ENCODE measurements at regions not wholly inside any gene's neighbourhood (a gene's known extent, or its start where the extent isn't known, plus 50 kb on each side); places are given as distances from the start of the nearest gene placed in this dataset.

DNA sequence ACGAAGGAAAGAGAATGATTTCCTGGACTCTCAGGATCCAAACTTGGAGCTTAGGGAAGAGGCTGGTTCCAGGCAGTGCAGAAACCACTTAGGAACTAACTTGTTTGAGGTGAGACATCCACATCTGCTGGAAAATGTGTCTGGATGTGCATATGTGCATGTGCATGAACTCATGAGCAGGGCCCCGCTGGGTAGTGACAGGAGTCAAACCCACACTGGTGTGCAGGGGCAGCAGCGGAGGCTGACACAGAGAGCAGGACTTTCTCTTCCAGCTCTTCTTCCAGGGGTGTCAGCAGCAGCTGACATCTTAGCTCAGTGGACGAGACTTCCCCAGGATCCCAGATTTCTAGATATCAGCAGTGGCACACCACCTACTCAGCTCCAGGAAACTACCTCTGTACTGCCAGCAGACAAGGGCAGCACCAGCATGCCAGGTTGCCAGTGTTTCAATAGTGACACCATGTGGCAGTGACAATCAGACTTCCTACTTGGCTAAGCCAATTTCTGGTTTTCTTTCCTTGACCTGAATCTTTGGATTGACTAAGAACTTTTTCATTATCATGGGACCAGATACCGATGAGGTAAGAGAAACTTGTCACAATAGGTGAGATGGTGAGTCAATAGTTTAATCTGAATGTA lies 227.5 kb upstream of the ZC3H12C start:
- no peaks in the 10 kb centered on the region for H3K27me3 ChIP-seq (ENCODE audit: control insufficient read depth, insufficient read depth, low read length)
- no peaks in the 10 kb centered on the region for H3K9me3 ChIP-seq (ENCODE audit: control insufficient read depth, insufficient read depth, low read length)
- ChIA-PET CTCF (interaction anchor here (1.2 kb wide), 1 partner anchor 13 kb away, joined by 4 read pairs; no protein-coding TSS in a partner anchor), POLR2A (no interaction called here)
- no peak for DNase-seq (ENCODE audit: low read depth, low spot score)
- no peak overlapping the region for H3K4me3 ChIP-seq (ENCODE audit: low read depth, low read length)
- H3K27ac ChIP-seq (ENCODE audit: low read depth, low read length): no peak overlapping the region
- TF ChIP-seq, protein P1, sequence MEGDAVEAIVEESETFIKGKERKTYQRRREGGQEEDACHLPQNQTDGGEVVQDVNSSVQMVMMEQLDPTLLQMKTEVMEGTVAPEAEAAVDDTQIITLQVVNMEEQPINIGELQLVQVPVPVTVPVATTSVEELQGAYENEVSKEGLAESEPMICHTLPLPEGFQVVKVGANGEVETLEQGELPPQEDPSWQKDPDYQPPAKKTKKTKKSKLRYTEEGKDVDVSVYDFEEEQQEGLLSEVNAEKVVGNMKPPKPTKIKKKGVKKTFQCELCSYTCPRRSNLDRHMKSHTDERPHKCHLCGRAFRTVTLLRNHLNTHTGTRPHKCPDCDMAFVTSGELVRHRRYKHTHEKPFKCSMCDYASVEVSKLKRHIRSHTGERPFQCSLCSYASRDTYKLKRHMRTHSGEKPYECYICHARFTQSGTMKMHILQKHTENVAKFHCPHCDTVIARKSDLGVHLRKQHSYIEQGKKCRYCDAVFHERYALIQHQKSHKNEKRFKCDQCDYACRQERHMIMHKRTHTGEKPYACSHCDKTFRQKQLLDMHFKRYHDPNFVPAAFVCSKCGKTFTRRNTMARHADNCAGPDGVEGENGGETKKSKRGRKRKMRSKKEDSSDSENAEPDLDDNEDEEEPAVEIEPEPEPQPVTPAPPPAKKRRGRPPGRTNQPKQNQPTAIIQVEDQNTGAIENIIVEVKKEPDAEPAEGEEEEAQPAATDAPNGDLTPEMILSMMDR (IDR thresholded peaks at IDR 0.05; ENCODE audit: low read depth, low read length): no peak

DNA sequence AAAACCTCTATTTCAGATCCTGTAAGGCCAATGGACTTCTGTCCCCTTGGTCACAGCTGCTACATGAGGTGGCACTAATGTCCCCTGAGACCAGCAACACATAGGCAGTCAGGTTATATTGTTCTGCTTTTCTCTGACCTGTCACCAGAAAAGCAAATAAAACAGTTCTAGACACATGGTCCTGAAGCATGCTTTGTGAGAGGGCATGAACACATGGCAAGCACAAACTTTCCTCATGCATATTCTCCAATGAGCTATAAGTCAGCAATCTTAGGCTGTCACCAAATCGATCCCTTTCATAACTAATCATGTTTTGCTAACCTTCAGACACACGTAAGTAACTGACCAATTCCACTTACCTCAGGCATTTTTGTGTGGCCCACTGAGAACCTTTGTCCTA lies 225.4 kb upstream of the ZC3H12C start:
- Histone ChIP-seq H3K4me3 (ENCODE audit: low read depth, low read length) (no peak overlapping the region), H3K9me3 (ENCODE audit: control insufficient read depth, insufficient read depth, low read length) (no peaks in the 10 kb centered on the region), H3K27ac (ENCODE audit: low read depth, low read length) (no peak overlapping the region), H3K27me3 (ENCODE audit: control insufficient read depth, insufficient read depth, low read length) (no peaks in the 10 kb centered on the region)
- POLR2A ChIA-PET: no interaction called here
- CTCF ChIA-PET: interaction anchor here (0.8 kb wide), 1 partner anchor 15 kb away, joined by 3 read pairs; no protein-coding TSS in a partner anchor
- TF ChIP-seq, protein P1 (IDR thresholded peaks at IDR 0.05; ENCODE audit: low read depth, low read length): no peak
- no peak for DNase-seq (ENCODE audit: low read depth, low spot score)

DNA sequence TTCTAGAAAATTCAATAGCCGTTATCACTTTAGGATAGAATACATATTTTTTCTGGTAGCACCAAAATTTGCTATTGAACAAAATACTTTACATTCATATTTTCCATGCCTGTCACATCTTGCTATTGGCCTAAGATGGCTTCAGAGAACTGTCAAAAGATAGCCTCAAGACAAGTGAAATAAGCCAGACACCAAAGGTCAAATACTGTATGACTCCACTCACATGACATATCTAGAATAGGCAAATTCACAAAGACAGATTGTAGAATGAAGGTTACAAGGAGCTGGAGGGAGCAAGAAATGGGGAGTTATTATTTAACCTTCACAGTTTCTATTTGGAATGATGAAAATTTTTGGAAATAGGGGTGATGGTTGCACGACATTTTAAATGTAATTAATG lies 223.7 kb upstream of the ZC3H12C start:
- CTCF ChIA-PET: no interaction called here
- TF ChIP-seq, protein P1 (IDR thresholded peaks at IDR 0.05; ENCODE audit: low read depth, low read length): no peak
- no peak overlapping the region for H3K4me3 ChIP-seq (ENCODE audit: low read depth, low read length)
- no peaks in the 10 kb centered on the region for H3K27me3 ChIP-seq (ENCODE audit: control insufficient read depth, insufficient read depth, low read length)
- no peaks in the 10 kb centered on the region for H3K9me3 ChIP-seq (ENCODE audit: control insufficient read depth, insufficient read depth, low read length)
- no peak for DNase-seq (ENCODE audit: low read depth, low spot score)
- POLR2A ChIA-PET: no interaction called here
- H3K27ac ChIP-seq (ENCODE audit: low read depth, low read length): no peak overlapping the region

DNA sequence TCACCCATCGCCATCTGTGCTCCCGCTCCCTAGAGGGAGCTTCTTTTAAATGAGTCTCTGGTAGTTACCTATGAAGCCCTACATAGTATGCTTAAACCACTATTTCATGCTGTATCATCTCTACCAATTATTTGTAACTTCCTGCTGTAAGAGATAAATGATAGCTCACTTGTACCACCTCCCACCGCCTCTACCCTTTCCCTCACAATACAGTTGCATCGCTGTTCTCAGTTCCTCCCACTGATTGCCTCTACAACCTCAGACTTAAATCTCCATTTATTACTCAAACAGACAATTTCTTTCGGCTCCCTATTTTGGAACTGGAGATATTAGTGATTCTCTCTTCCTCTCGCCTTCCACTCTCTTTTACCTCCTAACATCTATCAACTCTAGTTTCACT lies 222.9 kb upstream of the ZC3H12C start:
- H3K27me3 ChIP-seq (ENCODE audit: control insufficient read depth, insufficient read depth, low read length): no peaks in the 10 kb centered on the region
- H3K27ac ChIP-seq (ENCODE audit: low read depth, low read length): no peak overlapping the region
- ChIA-PET POLR2A (no interaction called here), CTCF (no interaction called here)
- TF ChIP-seq, protein P1 (IDR thresholded peaks at IDR 0.05; ENCODE audit: low read depth, low read length): no peak
- DNase-seq (ENCODE audit: low read depth, low spot score): no peak
- no peak overlapping the region for H3K4me3 ChIP-seq (ENCODE audit: low read depth, low read length)
- no peaks in the 10 kb centered on the region for H3K9me3 ChIP-seq (ENCODE audit: control insufficient read depth, insufficient read depth, low read length)

DNA sequence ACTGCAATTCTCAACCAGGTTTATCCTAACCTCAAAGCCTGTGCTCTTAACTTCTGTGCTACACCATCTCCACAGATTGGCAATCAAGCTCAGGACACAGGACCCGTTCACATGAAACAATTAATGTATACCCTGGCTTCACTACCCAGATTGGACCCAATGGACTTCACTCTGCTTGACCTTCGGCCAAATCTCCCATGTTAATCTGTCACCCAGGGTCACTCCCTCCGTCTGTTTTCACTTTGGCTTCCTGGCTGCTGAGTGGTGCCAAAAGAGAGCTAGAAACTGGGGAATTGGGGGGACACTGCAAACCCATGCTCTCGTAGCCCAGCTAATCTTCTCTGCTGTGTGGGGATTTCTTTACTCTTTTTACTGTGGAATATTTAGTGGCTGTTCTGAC lies 216.1 kb upstream of the ZC3H12C start:
- POLR2A ChIA-PET: no interaction called here
- CTCF ChIA-PET: no interaction called here
- Histone ChIP-seq H3K27ac (ENCODE audit: low read depth, low read length) (no peak overlapping the region), H3K9me3 (ENCODE audit: control insufficient read depth, insufficient read depth, low read length) (no peaks in the 10 kb centered on the region), H3K27me3 (ENCODE audit: control insufficient read depth, insufficient read depth, low read length) (no peaks in the 10 kb centered on the region), H3K4me3 (ENCODE audit: low read depth, low read length) (no peak overlapping the region)
- TF ChIP-seq, protein P1 (IDR thresholded peaks at IDR 0.05; ENCODE audit: low read depth, low read length): no peak
- DNase-seq (ENCODE audit: low read depth, low spot score): no peak
